Stimulated activated CD8-positive, alpha-beta memory T cell treated with anti-CD3 and anti-CD28 coated beads, Interleukin-7, amount 100 ng/mL, for 48 hours (primary cell): ENCODE measurements at regions not wholly inside any gene's neighbourhood (a gene's known extent, or its start where the extent isn't known, plus 50 kb on each side); places are given as distances from the start of the nearest gene placed in this dataset.

Experiments used
- DNase-seq, 2 donors: peaks; one replicate each; pipeline ENCODE4 v3.0.0-alpha.2; 2020; ENCODE audit warnings: low read depth in 1 of 2; ENCODE audit errors: extremely low read depth in 1 of 2

DNA sequence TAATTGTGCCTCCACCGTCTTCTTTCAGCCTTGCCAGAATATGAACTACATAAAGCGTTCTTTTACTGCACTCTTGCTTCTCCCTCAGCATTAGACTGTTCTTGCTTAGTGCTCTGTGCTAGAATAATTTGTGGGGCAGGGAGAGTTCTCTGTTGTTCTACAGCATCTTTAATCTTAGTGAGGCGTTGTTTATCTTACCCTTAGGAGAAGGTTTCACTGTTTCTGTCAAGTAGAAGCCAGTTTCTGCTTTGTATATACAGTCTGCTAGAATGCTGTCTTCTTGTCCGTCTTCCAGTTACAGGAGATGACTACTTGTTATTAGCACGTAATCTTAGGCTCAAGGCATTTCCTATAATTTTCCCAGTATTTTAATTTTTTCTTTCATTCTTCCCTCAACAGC lies 458.0 kb downstream of the FLRT2 start:
- DNase-seq: no peak

DNA sequence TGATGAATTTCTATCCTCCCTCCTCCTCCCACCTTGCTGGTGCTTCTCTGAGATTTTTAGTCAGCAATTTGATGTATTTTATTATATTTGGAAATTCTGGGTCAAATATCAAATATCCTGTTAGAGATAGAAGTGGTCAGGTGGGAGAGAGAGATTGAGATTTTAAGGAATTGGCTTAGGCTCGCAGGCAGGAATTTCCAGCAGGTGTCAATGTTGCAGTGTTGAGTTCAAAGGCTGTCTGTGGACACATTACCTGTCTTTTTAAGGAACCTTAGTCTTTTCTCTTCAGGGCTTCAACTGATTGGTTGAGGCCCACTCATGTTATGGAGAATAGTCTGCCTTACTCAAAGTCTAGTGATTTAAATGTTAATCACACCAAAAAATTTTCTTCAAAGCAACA lies 457.3 kb downstream of the FLRT2 start:
- DNase-seq: no peak

DNA sequence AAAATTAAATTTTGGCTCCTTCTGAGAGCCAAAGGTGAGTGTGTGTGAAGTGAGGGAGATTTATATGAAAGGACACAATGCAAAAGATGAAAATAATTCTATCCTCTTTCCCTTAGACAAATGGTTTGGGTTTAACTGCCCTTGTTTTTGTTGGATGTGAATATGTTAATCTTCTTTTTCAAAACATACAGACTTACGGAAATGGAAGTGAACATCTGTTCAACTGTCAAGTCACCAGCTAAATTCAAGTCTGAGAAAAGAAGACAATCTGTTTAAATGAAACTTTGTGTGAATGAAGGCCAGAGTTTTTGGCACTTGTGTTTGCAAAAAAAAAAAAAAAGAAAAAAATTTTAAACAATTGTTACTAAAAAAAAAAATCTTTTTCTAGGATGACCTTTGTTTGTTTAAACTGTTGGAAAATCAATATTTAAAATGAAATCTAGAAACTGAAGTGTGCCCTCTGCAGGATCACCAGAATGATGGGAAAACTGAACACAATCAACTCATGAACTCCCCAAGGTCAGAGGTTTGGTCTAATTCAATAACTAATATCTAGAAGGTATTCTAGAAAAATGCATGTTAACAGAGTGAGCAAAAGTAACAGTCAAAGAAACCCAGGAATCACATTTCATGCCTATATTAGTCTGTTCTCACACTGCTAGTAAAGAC lies 448.8 kb downstream of the FLRT2 start:
- no peak for DNase-seq

DNA sequence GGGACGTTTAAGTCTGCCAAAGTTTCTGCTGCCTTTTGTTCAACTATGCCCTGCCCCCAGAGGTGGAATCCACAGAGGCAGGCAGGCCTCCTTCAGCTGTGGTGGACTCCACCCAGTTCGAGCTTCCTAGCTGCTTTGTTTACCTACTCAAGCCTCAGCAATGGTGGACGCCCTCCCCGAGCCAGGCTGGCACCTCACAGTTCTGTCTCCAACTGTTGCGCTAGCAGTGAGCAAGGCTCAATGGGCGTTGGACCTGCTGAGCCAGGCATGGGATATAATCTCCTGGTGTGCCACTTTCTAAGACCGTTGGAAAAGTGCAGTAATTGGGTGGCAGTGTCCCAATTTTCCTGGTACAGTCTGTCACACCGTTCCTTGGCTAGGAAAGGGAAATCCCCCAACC lies 444.7 kb downstream of the FLRT2 start:
- DNase-seq: no peak

DNA sequence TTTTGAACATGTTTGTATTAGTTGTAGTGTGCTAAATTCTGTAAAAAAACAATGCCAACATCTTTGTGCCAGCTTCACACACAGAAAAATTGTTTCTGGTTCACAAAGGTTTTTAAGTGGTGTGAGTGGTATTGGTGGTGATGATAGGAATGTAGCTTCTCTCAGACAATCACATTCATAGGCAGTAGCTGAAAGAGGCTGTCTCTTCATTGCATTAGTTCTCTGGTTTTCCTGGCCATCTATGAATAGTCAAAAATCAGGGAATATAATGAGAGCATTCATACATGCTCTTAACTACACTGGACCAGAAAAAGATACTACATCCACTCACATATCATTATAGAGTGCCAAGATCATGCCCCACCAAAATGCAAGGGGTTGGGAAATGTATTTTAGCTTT lies 433.5 kb downstream of the FLRT2 start:
- DNase-seq: no peak

DNA sequence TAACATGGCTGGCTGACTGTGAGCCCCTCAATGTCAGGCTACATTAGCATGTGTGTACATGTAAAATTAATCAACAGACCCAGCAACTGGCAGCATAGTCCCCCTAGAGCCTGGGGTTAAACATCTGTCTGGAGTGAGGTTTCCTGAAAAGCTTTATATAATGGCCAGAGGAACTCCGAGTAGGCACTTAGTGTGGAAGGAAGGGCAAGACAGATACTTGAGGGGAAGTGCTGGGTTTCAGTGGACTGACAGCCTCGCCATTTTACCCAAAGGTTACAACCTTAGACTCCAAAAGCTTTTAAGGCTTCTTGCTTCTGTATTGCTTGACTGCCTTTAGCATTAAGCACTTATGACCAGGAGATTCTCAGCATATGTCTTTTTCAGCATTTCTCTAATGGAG lies 430.8 kb downstream of the FLRT2 start:
- no peak for DNase-seq

DNA sequence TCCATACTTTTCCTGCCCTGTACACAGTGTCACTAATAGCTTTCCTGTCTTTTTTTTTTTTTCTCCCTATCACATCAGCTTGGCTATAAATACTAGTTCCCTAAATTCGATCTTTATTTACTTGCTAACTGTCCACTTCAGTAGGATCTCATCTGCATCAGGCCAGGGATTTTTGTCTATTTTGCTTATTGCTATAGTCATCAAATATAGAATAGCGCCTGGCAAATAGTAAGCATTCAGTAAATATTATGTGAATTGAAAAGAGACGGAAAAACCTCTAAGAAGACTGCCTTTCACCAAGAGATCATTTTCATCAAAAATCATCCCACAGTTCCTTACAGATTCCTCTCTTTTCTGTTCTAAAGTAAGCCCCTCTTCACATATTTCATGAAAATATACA lies 429.1 kb downstream of the FLRT2 start:
- DNase-seq: no peak

DNA sequence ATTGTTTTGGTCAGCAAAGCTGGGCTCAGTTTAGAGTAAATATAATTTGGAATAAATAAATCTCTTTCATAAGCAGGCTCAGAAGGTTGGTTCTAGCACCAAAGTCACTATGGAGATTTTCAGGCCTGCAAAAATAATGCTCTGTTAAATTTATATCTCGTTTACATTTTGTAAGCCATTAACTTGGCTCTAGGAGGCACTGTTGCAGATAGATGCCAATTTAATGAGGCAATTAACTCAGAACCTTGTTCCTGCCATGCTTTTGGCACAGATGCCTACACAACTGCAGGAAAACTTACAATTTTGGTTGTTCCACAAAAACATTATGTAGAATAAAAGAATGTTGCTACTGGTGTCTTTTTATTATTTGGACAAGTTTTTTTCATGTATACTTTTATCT lies 428.1 kb downstream of the FLRT2 start:
- no peak for DNase-seq

DNA sequence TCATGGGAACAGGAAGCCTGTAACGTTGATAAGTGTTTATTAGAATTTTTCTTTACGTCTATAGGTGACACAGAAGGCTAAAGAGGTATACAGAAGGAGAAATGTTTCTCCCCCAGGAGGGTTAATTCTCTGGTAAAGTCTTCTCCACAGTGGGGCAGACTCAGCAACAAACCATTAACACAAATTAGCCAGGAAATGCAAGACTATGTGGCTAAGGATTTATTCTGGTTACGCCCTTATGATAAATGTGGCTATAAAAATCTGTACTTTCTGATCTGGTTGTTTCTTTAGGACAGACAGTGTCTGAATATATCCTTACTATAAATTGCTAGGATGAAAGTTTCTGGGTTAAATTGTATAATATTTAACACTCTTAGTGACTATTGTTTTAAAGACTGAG lies 423.3 kb downstream of the FLRT2 start:
- DNase-seq: no peak

DNA sequence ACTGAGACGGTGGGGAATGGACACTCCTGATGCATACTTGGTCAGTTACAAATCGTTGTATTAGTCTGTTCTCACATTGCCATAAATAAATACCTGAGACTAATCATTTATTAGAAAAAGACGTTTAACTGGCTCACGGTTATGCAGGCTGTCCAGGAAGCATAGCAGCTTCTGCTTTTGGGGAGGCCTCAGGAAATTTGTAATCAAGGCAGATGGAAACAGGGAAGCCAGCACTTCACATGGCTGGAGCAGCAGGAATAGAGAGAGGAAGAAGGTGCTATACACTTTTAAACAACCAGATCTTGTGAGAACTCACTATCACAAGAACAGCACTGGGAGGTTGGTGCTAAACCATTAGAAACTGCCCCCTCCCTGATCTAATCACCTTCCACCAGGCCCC lies 418.2 kb downstream of the FLRT2 start:
- DNase-seq: no peak

DNA sequence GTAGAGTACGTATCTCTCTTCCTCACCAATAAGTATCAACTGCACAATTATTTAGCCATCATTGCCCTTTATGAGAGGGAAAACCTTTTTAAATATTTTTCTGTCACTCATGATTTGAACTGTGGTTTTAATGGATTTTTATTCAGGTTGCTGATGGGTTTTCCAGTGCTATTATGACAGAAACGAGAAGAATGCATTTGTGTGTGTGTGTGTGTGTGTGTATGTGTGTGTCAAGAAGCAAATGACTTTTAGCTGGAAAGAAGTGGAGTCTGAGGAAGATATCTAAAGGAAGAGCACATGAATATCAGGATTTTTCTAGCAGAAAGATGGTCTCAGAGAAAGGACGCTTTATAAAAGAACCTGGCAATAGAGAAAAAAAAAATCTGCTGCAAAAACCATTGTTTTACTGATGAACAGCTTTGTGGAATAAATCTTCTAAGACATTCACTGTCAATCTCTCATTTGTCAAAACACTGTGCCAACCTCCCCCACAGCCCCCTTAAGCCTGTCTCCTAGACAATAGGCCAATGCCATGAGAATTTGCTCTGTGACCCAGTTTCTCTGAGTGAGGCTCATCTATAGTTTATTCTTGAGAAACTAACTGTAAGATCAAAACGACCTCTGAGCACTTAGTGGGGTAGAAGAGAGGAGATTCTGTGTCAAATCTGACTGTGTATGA lies 417.7 kb downstream of the FLRT2 start:
- no peak for DNase-seq

DNA sequence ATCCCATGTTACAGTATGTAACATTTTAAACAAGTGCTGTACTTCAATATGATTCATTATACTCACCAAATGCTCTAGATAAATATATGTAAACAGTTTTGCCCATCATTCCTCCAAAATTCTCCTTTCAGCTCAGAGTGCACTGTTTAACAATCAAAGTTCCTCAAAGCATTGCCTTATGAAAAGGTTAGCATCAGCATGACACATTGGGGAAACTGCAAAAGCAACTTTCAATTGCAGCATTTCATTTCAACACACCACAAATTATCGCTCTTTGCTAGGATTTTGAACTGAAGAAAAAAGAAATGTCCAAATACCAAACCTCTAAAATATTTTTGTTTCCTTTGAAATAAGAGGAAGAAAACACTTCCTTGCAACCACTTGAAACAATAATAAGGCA lies 413.2 kb downstream of the FLRT2 start:
- no peak for DNase-seq

DNA sequence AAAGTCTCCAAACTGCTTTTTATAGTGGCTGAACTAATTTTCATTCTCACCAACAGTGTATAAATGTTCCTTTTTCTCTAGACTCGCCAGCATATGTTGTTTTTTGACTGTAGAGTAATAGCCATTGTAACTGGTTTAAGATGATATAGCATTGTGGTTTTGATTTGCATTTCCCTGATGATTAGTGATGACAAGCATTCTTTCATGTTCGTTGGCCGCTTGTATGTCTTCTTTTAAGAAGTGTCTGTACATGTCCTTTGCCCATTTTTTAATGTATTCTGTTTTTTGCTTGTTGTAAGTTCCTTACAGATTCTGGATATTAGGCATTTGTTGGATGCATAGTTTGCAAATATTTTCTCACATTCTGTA lies 404.9 kb downstream of the FLRT2 start:
- no peak for DNase-seq

DNA sequence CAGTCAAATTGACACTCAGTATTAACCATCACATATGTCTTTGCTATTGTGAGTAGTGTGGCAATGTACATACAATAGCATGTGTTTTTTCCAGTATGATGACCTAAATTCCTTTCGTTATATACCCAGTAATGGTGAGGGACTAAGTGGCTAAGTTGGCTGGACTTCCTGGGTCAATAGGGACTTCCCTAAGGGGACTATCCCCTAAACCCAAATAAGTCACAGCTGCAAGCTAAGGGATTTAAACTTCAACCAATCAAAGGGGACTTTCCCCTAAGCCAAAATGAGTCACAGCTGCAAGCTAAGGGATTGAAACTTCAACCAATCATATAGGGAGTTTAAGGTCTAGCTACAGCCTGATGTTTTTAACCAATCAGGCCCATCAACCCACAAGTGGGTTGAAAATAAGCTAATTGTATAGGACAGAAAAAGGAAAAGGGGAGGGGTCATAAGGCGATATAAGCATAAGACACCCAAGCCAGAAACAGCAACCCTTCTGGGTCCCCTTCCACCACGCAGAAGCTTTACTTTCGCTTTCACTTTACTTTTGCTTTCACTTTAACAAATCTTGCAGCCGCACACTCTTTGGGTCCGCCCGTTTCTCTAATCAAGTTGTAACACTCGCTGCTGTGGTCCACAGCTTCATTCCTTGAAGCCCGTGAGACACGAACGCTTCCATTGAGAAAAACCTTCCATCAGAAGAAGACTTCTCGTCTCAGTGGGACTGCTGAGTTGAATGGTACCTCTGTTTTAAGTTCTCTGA lies 404.4 kb downstream of the FLRT2 start:
- DNase-seq: peak in 1 of 2 donors; percentile 22

DNA sequence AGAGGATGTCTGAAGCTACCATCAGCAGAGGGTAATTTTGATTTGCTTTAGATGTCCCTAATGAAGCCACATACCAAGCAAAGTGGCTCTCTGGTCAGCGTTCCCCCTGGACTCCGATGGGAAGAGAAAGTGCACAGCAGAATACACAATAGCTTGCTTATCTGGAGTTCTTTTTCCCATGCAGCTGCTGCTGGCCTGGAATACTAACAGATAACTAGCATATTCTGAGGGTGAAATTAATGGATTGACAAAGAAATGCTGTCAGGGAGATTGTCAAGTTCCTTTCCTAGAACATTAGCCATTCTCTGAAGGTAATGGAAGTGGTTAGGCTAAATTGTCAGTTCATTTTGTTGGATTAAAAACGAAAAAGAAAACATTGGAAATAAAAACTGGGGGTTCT lies 391.3 kb downstream of the FLRT2 start:
- DNase-seq: no peak

DNA sequence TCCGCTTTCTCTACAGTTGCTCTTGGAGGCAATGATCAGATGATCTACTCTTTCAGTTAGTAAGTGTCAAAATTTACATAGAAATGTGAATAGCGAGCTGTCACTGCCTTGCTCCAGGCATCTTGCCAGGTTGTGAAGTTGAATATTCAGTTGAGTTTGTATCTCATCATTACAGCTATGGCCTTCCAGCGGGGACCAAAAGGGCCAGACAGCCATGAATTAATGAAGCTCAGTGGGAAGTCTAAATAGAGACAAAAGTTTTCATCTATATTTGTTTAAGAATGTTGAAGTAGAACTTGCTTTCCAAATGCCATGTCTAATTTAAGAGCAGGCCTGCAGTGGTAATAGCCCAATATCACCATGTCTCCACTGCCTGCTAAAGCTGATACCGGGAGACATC lies 387.8 kb downstream of the FLRT2 start:
- DNase-seq: no peak

DNA sequence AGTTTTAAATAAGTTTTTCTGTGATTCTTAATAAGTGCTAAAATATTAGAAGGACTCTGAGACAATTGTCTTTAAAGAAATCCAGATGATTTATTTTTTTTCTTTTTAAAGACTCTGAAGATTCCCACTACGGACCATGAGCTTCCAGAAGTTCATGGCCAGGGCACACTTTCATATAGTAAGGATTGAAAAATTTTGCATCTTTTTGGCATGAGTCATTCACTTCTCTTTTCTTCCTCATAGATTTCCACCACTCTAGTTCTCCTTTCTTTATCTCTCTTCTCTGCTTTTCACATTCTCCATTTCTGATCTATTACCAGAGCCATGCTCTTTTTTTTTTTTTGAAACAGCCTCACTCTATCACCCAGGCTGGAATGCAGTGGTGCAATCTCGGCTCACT lies 385.8 kb downstream of the FLRT2 start:
- DNase-seq: no peak

DNA sequence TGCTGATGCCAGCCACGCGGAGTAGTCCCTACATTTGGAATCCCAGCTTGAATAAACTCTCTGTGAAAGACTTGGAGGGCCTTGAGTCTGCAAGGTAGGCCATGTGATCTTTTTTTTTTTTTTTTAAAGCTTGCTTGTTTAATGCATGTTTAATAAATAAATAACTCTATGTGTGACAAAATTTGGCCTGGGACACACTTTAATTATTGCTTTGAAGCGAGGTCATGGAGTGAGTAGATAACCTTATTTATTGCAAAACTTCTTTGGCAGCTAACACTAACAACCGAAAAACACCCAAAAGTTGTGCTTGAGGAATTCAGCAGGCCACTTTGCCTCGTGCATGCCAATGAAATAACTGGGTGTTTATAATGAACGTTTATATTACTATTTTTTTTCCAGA lies 382.2 kb downstream of the FLRT2 start:
- DNase-seq: no peak

DNA sequence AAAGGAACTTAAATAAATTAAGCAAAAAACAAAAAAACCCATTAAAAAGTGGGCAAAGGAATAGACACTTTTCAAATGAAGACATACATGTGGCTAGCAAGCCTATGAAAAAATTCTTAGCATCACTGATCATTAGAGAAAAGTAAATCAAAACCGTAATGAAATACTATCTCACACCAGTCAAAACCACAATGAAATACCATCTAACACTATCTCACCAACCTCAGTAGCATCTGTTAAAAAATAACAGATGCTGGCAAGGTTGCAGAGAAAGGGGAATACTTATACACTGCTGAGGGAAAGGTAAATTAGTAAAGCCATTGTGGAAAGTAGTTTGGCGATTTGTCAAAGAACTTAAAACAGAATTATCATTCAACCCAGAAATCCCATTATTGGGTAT lies 381.1 kb downstream of the FLRT2 start:
- no peak for DNase-seq

DNA sequence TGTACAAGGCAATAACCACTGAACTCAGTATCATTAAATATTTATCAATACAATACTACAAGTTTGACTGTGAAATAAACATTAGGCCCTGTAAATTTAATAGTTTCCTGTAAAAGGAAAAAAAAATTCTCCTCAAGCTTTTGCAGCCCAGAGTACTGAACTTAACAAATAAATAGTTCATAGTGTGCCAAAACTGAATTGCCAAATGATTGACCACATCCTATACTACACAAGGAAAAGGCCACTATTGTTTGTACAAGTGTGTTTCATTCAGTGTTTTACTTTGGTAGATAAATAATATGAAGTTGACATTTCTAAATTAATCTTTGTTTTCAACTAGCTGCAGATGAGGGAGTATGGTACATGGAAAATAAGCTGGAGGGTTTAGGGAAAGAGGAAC lies 379.6 kb downstream of the FLRT2 start:
- DNase-seq: no peak

DNA sequence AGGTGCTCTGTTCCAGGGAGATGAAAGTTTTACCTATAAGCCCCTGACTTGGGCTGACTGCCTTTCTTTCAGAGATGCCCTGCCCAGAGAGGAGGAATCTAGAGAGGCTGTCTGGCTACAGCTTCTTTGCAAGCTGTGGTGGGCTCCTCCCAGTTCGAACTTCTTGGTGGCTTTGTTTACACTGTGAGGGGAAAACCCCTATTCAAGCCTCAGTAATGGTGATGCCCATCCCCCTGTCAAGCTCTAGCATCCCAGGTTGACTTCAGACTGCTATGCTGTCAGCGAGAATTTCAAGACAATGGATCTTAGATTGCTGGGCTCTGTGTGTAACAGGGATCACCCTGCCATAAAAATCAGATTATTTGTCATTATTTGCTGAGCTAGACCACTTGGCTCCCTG lies 377.6 kb downstream of the FLRT2 start:
- DNase-seq: no peak

DNA sequence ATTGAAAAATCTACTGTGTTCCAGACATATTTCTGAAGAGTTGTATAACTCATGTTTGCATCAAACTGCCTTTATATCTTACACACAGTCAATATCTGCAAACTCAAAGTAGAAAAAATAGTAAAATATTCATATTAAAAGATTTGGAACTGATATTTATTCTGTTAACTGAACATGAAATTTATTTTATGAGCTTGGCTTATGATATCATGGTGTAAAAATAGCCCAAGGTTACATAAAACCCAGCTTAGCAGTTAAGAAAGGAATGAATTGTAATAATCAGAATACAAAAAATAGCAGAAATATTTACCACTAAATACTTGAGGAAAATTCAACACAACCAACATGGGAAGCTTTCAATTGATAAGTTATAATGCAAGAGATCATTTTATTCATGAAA lies 367.9 kb downstream of the FLRT2 start:
- no peak for DNase-seq
